C4-2B (cell line): ENCODE measurements at regions not wholly inside any gene's neighbourhood (a gene's known extent, or its start where the extent isn't known, plus 50 kb on each side); places are given as distances from the start of the nearest gene placed in this dataset.

Source experiments
- CTCF ChIP-seq: fragments of 450-650 bp; conservative IDR thresholded peaks from 2 replicates; pipeline ENCODE4 v1.5.1; 2017; ENCODE audit warnings: mild to moderate bottlenecking
- ZFX ChIP-seq: fragments of 450-650 bp; IDR thresholded peaks from 2 replicates; pipeline ENCODE4 v1.6.1; 2017

DNA sequence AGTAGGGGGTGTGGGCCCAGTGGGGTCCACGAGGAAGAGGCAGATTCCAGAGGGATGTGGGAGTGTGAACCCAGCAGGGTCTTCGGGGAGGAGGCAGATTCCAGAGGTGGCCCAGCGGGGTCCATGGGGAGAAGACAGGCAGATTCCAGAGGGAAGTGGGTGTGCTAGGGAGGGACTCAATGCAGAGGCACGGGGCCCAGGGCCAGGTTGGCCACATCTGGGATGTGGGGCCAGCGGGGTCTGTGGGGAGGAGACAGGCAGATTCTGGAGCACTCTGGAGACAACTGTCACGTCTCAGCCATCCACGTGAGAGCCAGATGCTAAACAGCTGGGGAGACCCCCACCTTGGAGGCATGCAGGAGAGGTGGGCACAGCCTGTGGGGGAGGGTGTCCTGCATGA, 582.6 kb downstream of the TBC1D22A start:
- no peak for TF ChIP-seq CTCF
- no peak for TF ChIP-seq ZFX
